Keratinocyte (primary cell): ENCODE measurements at regions not wholly inside any gene's neighbourhood (a gene's known extent, or its start where the extent isn't known, plus 50 kb on each side); places are given as distances from the start of the nearest gene placed in this dataset.

ENCODE experiments used
- DNase-seq: peaks from one replicate; pipeline ENCODE4 v3.0.0-alpha.2; 2011; ENCODE audit warnings: low read depth, missing footprints, low spot score
- FAIRE-seq: peaks from 2 replicates; lab custom pipeline; 2011; peaks lifted over from hg19 to GRCh38; lab: Jason Lieb, UNC
- H2AFZ ChIP-seq: 2 replicates; pipeline ENCODE4 v1.6.0; 2012; ENCODE audit warnings: low read length, control low read depth, inconsistent platforms; ENCODE audit not compliant: control insufficient read depth
- H3K27ac ChIP-seq: 2 replicates; pipeline ENCODE4 v1.5.1; 2011; ENCODE audit warnings: low read length; ENCODE audit not compliant: control insufficient read depth, insufficient read depth
- H3K27me3 ChIP-seq: 3 replicates; pipeline ENCODE4 v1.6.0; 2011; ENCODE audit warnings: low read length; ENCODE audit not compliant: control insufficient read depth, insufficient read depth; ENCODE audit errors: extremely low read depth
- H3K36me3 ChIP-seq, 2 experiments: 2 replicates in 1 of 2; 3 replicates in 1 of 2; pipeline ENCODE4 v1.5.1; 2011; ENCODE audit warnings: low read length in 2 of 2, mild to moderate bottlenecking in 1 of 2; ENCODE audit not compliant: control insufficient read depth in 2 of 2, insufficient read depth in 2 of 2; ENCODE audit errors: extremely low read depth in 1 of 2
- H3K4me1 ChIP-seq: 3 replicates; pipeline ENCODE4 v1.5.1; 2011; ENCODE audit warnings: low read length; ENCODE audit not compliant: control insufficient read depth, insufficient read depth; ENCODE audit errors: extremely low read depth
- H3K4me2 ChIP-seq: 3 replicates; pipeline ENCODE4 v1.6.0; 2011; ENCODE audit warnings: low read depth, low read length; ENCODE audit not compliant: control insufficient read depth, insufficient read depth; ENCODE audit errors: extremely low read depth
- H3K4me3 ChIP-seq, 3 experiments: fragments of 200-600 bp in 1 of 3; sonication (generic) in 1 of 3; 2 replicates in 2 of 3; 3 replicates in 1 of 3; pipeline ENCODE4 v1.5.1; 2011 to 2016; ENCODE audit warnings: low read length in 3 of 3, mild to moderate bottlenecking in 3 of 3, control low read depth in 2 of 3, inconsistent platforms in 1 of 3, low read depth in 1 of 3, mixed read lengths in 1 of 3, mixed run types in 1 of 3, moderate library complexity in 1 of 3; ENCODE audit not compliant: control insufficient read depth in 2 of 3, insufficient read depth in 2 of 3; ENCODE audit errors: extremely low read depth in 1 of 3
- H3K79me2 ChIP-seq: 2 replicates; pipeline ENCODE4 v1.6.0; 2012; ENCODE audit warnings: low read length; ENCODE audit not compliant: control insufficient read depth, insufficient read depth
- H3K9ac ChIP-seq: 3 replicates; pipeline ENCODE4 v1.6.0; 2011; ENCODE audit warnings: low read length; ENCODE audit not compliant: control insufficient read depth, insufficient read depth; ENCODE audit errors: extremely low read depth
- H3K9me1 ChIP-seq: 3 replicates; pipeline ENCODE4 v1.6.0; 2011; ENCODE audit warnings: low read length; ENCODE audit not compliant: control insufficient read depth, insufficient read depth; ENCODE audit errors: extremely low read depth
- H3K9me3 ChIP-seq: 2 replicates; pipeline ENCODE4 v1.5.1; 2012; ENCODE audit warnings: low read depth, low read length; ENCODE audit not compliant: control insufficient read depth
- H4K20me1 ChIP-seq: 3 replicates; pipeline ENCODE4 v1.6.0; 2011; ENCODE audit warnings: low read length; ENCODE audit not compliant: control insufficient read depth, insufficient read depth; ENCODE audit errors: extremely low read depth
- CTCF ChIP-seq, 3 experiments: IDR thresholded peaks in 1 of 3; conservative IDR thresholded peaks in 1 of 3; optimal IDR thresholded peaks in 1 of 3; 2 replicates in 2 of 3; 3 replicates in 1 of 3; pipeline versions ENCODE3 to v1.5.1; 2011; ENCODE audit warnings: low read length in 3 of 3, mild to moderate bottlenecking in 3 of 3, moderate library complexity in 2 of 3, control low read depth in 1 of 3, inconsistent platforms in 1 of 3; ENCODE audit not compliant: insufficient read depth in 2 of 3; ENCODE audit errors: extremely low read depth in 1 of 3
- EZH2 ChIP-seq: IDR thresholded peaks from one replicate; pipeline ENCODE4 v1.6.1; 2012; ENCODE audit warnings: inconsistent platforms, mild to moderate bottlenecking, low read length, moderate library complexity
- dilution Hi-C: fragments of 300-500 bp; cut with MboI; formaldehyde crosslinking; loops from one replicate; pipeline ENCODE4 v1.7.0; 2020; ENCODE audit warnings: low sequenced_read_pairs; ENCODE audit not compliant: extremely low pct_ligation_motif_present

DNA sequence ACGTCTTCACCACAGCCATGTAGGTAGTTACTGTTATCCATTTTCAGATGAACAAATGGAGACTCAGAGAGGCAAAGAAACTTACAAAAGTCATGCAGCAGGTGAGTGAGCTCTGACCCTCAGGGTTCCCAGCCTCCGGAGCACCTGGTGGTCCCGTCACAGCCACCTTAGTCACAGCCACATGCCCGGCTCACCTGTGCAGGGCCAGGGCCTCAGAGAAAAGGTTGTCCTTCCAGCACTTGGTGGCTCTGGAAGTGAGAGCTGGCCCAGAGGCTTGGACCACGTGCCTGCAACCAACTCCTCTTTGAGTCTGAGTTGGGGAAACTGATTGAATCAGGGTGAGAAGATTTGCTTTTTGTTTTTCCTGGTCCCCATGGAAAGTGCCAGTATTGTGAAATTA lies 189.3 kb downstream of the GLI2 start:
- Histone ChIP-seq H4K20me1 (no peaks in the 10 kb centered on the region), H3K27ac (no peak overlapping the region), H3K9me3 (no peaks in the 10 kb centered on the region), H3K27me3 (peaks cover 7% of the 10 kb centered on the region), H3K36me3 (no peaks in the 10 kb centered on the region), H2AFZ (no peak overlapping the region), H3K4me2 (no peak overlapping the region), H3K79me2 (no peaks in the 10 kb centered on the region), H3K4me1 (no peaks in the 10 kb centered on the region), H3K4me3 (no peak overlapping the region), H3K9ac (no peak overlapping the region), H3K9me1 (no peaks in the 10 kb centered on the region)
- DNase-seq, result no peak
- no peak for FAIRE-seq
- TF ChIP-seq EZH2, result no peak
- dilution Hi-C loops, result no loop called here

DNA sequence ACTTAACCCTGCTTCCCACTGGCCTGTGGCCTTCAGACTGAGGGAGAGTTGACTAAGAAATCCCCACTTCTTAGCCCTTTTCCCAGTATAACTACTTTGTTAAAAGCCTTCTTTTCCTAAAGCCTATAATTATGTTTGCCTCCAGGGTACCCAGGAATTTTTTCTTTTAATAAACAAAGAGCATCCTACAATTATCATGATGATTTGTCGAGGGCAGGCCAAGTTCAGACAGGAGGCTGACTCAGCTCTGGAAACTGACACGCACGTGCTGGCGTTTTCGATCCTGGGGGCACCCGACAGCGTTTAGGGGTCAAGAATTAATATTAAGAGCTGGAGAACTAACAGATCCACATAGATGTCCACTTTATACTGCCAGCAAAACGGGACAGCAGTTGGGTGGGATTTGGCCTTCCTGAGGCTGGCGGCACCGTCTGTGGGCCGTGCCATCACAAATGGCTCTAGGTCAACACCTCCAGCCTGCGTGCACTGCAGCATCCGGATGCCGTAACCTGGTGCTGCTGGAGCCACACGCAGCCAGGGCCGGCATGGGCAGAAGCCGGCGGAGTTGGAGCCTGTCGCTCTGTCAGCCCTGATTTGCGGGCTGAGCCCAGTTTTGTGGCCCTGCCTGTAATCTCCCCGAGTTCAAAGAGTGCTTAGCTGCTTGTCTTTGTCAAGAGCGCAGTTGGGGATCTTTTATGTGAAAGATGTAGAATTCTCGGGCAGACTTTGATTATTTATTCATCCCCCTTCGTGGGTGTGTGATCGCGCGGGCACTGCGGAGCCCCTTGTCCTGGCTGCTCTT lies 191.0 kb downstream of the GLI2 start:
- Histone ChIP-seq H3K27ac (no peak overlapping the region), H3K36me3 (no peaks in the 10 kb centered on the region), H3K27me3 (peaks cover 7% of the 10 kb centered on the region), H3K9me1 (no peaks in the 10 kb centered on the region), H3K4me2 (no peak overlapping the region), H4K20me1 (no peaks in the 10 kb centered on the region), H3K79me2 (no peaks in the 10 kb centered on the region), H3K4me3 (no peak overlapping the region), H3K9me3 (peaks cover 2% of the 10 kb centered on the region), H2AFZ (no peak overlapping the region), H3K4me1 (no peaks in the 10 kb centered on the region), H3K9ac (no peak overlapping the region)
- DNase-seq (no peak), FAIRE-seq (no peak)
- TF ChIP-seq CTCF (optimal IDR thresholded peaks at IDR 0.05 in 1 of 3, IDR thresholded peaks at IDR 0.05 in 1 of 3, conservative IDR thresholded peaks at IDR 0.05 in 1 of 3; ENCODE audit: extremely low read depth in 1 of 3, insufficient read depth in 2 of 3, low read length in 3 of 3) (no peak), EZH2 (no peak)
- dilution Hi-C loops, result no loop called here

DNA sequence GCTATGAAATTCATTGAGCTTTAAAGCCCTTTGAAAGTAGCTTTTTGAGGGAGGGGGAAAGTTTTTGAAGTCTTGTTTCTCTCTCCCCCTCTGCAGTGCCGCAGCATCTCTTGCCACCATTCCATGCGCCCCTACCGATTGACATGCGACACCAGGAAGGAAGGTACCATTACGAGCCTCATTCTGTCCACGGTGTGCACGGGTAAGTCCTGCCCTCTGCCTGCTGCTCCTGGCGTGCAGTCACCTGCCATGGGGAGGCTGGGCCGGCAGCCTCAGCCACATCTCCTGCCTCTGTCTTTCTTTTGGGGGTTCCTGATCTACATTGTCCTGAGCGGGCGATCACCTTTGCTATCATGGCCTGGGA lies 191.6 kb downstream of the GLI2 start:
- DNase-seq (no peak), FAIRE-seq (no peak)
- TF ChIP-seq CTCF (optimal IDR thresholded peaks at IDR 0.05 in 1 of 3, IDR thresholded peaks at IDR 0.05 in 1 of 3, conservative IDR thresholded peaks at IDR 0.05 in 1 of 3; ENCODE audit: extremely low read depth in 1 of 3, insufficient read depth in 2 of 3, low read length in 3 of 3) (no peak), EZH2 (no peak)
- H2AFZ ChIP-seq, result no peak overlapping the region
- peaks cover 2% of the 10 kb centered on the region for H3K9me3 ChIP-seq
- H3K4me3 ChIP-seq, result no peak overlapping the region
- no peak overlapping the region for H3K9ac ChIP-seq
- no peaks in the 10 kb centered on the region for H4K20me1 ChIP-seq
- peaks cover 7% of the 10 kb centered on the region for H3K27me3 ChIP-seq
- no peak overlapping the region for H3K27ac ChIP-seq
- no peaks in the 10 kb centered on the region for H3K36me3 ChIP-seq
- no peaks in the 10 kb centered on the region for H3K4me1 ChIP-seq
- no peaks in the 10 kb centered on the region for H3K9me1 ChIP-seq
- no peaks in the 10 kb centered on the region for H3K79me2 ChIP-seq
- dilution Hi-C loops, result no loop called here
- no peak overlapping the region for H3K4me2 ChIP-seq
